HEK293T (cell line): ENCODE measurements at regions not wholly inside any gene's neighbourhood (a gene's known extent, or its start where the extent isn't known, plus 50 kb on each side); places are given as distances from the start of the nearest gene placed in this dataset.
"Not testable (repeated sequence)": the region's sequence is repeated elsewhere in the genome, so short reads cannot be mapped to it uniquely, and the experiment has no call there.

Experiments
- CTCF ChIA-PET: fragments of 350-600 bp; formaldehyde crosslinking; extraction: SDS; loops from one replicate; lab custom pipeline; 2021; ENCODE audit warnings: antibody characterized with exemption, inconsistent platforms; lab: Yijun Ruan, JAX
- POLR2A ChIA-PET: fragments of 350-600 bp; formaldehyde crosslinking; extraction: SDS; loops from one replicate; lab custom pipeline; 2020; ENCODE audit warnings: antibody characterized with exemption, inconsistent platforms; lab: Yijun Ruan, JAX
- DNase-seq: peaks from one replicate; pipeline ENCODE4 v3.0.0; 2012; ENCODE audit warnings: mixed read lengths; ENCODE audit errors: extremely low spot score
- ARNT ChIP-seq: fragments of 450-650 bp; IDR thresholded peaks from 2 replicates; pipeline ENCODE4 v1.6.1; 2017; ENCODE audit warnings: mild to moderate bottlenecking
- BHLHE40 ChIP-seq: fragments of 450-650 bp; IDR thresholded peaks from 2 replicates; pipeline ENCODE4 v1.6.1; 2016; ENCODE audit warnings: mild to moderate bottlenecking, moderate library complexity, borderline replicate concordance
- CTBP1 ChIP-seq: fragments of 450-650 bp; IDR thresholded peaks from 2 replicates; pipeline ENCODE4 v1.6.1; 2016; ENCODE audit warnings: borderline replicate concordance
- ELF4 ChIP-seq: fragments of 450-650 bp; IDR thresholded peaks from 2 replicates; pipeline ENCODE4 v1.6.1; 2017; ENCODE audit warnings: antibody characterized with exemption
- FOXA1 ChIP-seq: fragments of 450-650 bp; IDR thresholded peaks from 2 replicates; pipeline ENCODE4 v1.6.1; 2016; ENCODE audit warnings: mild to moderate bottlenecking
- FOXK2 ChIP-seq: fragments of 450-650 bp; IDR thresholded peaks from 2 replicates; pipeline ENCODE4 v1.6.1; 2016; ENCODE audit warnings: mild to moderate bottlenecking
- FOXM1 ChIP-seq: fragments of 450-650 bp; IDR thresholded peaks from 2 replicates; pipeline ENCODE4 v1.6.1; 2017; ENCODE audit warnings: mild to moderate bottlenecking, borderline replicate concordance
- HDGF ChIP-seq: fragments of 450-650 bp; IDR thresholded peaks from 2 replicates; pipeline ENCODE4 v1.6.1; 2017; ENCODE audit warnings: antibody characterized with exemption, borderline replicate concordance
- L3MBTL2 ChIP-seq: fragments of 450-650 bp; conservative IDR thresholded peaks from 2 replicates; pipeline ENCODE4 v1.6.1; 2016; ENCODE audit warnings: mild to moderate bottlenecking
- LEF1 ChIP-seq: fragments of 450-650 bp; IDR thresholded peaks from 2 replicates; pipeline ENCODE4 v1.6.1; 2017; ENCODE audit warnings: mild to moderate bottlenecking, borderline replicate concordance
- NFRKB ChIP-seq: fragments of 450-650 bp; IDR thresholded peaks from 2 replicates; pipeline ENCODE4 v1.6.1; 2016; ENCODE audit warnings: mild to moderate bottlenecking, moderate library complexity
- PKNOX1 ChIP-seq: fragments of 450-650 bp; IDR thresholded peaks from 2 replicates; pipeline ENCODE4 v1.6.1; 2016
- SP1 ChIP-seq: fragments of 450-650 bp; IDR thresholded peaks from 2 replicates; pipeline ENCODE4 v1.6.1; 2017
- SUZ12 ChIP-seq: fragments of 450-650 bp; IDR thresholded peaks from 2 replicates; pipeline ENCODE4 v1.6.1; 2016; ENCODE audit warnings: mild to moderate bottlenecking
- TARDBP ChIP-seq: fragments of 450-650 bp; IDR thresholded peaks from 2 replicates; pipeline ENCODE4 v1.6.1; 2016
- ZNF384 ChIP-seq: fragments of 450-650 bp; IDR thresholded peaks from 2 replicates; pipeline ENCODE4 v1.6.1; 2016

- ChIA-PET POLR2A (no interaction called here), CTCF (no interaction called here)
- TF ChIP-seq FOXA1: no peak
- TF ChIP-seq ELF4: no peak
- no peak for TF ChIP-seq L3MBTL2
- TF ChIP-seq ZNF384: no peak
- no peak for TF ChIP-seq BHLHE40
- TF ChIP-seq TARDBP: no peak
- no peak for TF ChIP-seq HDGF
- no peak for TF ChIP-seq FOXK2
- TF ChIP-seq FOXM1: no peak
- TF ChIP-seq LEF1: no peak
- TF ChIP-seq SUZ12: no peak
- TF ChIP-seq PKNOX1: no peak
- no peak for TF ChIP-seq ARNT
- no peak for TF ChIP-seq NFRKB
- no peak for TF ChIP-seq SP1
- DNase-seq: no peak
Measured at GRCh38 chr14:105885561-105886320, 359.4 kb downstream of the TMEM121 start.

- CTCF ChIA-PET, POLR2A ChIA-PET, DNase-seq: not testable (repeated sequence)
Measured at GRCh38 chr14:105886791-105887191, 360.4 kb downstream of the TMEM121 start.

GRCh38 chr14:105887692-105888091, 361.3 kb downstream of the TMEM121 start:
- CTCF ChIA-PET: no interaction called here
- no peak for DNase-seq

GRCh38 chr14:105888151-105888550, 361.8 kb downstream of the TMEM121 start:
- CTCF ChIA-PET: no interaction called here
- POLR2A ChIA-PET: no interaction called here

More at GRCh38 chr14:105887692-105888091, 361.3 kb downstream of the TMEM121 start:
- POLR2A ChIA-PET: no interaction called here
- TF ChIP-seq ELF4 (no peak), HDGF (no peak), BHLHE40 (no peak), PKNOX1 (no peak), SP1 (no peak), FOXK2 (no peak), LEF1 (no peak), TARDBP (no peak), FOXA1 (no peak), CTBP1 (no peak), ZNF384 (no peak)

GRCh38 chr14:105888784-105889665, 362.6 kb downstream of the TMEM121 start:
- ChIA-PET POLR2A (no interaction called here), CTCF (no interaction called here)
- TF ChIP-seq FOXK2 (no peak), BHLHE40 (no peak)
- DNase-seq: no peak

More at GRCh38 chr14:105888151-105888550, 361.8 kb downstream of the TMEM121 start:
- DNase-seq: no peak
- TF ChIP-seq LEF1 (no peak), ARNT (no peak), FOXA1 (no peak), SUZ12 (no peak), ELF4 (no peak), PKNOX1 (no peak), NFRKB (no peak), ZNF384 (no peak), FOXK2 (no peak), L3MBTL2 (no peak), SP1 (no peak), CTBP1 (no peak), TARDBP (no peak), HDGF (no peak), BHLHE40 (no peak), FOXM1 (no peak)

- TF ChIP-seq FOXA1 (no peak), SUZ12 (no peak), ZNF384 (no peak), ELF4 (no peak), FOXK2 (no peak), PKNOX1 (no peak), TARDBP (no peak), LEF1 (no peak), HDGF (no peak), SP1 (no peak), CTBP1 (no peak), NFRKB (no peak), ARNT (no peak), BHLHE40 (no peak), L3MBTL2 (no peak), FOXM1 (no peak)
- DNase-seq: no peak
- POLR2A ChIA-PET: no interaction called here
- CTCF ChIA-PET: no interaction called here
Measured at GRCh38 chr14:105889666-105890473, 363.5 kb downstream of the TMEM121 start.
